NT2/D1 (cell line): ENCODE measurements at regions not wholly inside any gene's neighbourhood (a gene's known extent, or its start where the extent isn't known, plus 50 kb on each side); places are given as distances from the start of the nearest gene placed in this dataset.

Experiments
- YY1 ChIP-seq: IDR thresholded peaks from 2 replicates; pipeline ENCODE4 v1.6.1; 2011; ENCODE audit not compliant: insufficient read length, insufficient read depth
- ZNF274 ChIP-seq: IDR thresholded peaks from 2 replicates; pipeline ENCODE4 v1.6.1; 2011; ENCODE audit warnings: mild to moderate bottlenecking, low read depth, low read length

GRCh38 chr1:243984788-243985187 lies 66.3 kb upstream of the ZBTB18 start:
- TF ChIP-seq YY1 (no peak), ZNF274 (no peak)
